Keratinocyte (primary cell): ENCODE measurements at regions not wholly inside any gene's neighbourhood (a gene's known extent, or its start where the extent isn't known, plus 50 kb on each side); places are given as distances from the start of the nearest gene placed in this dataset.

Experiments
- EZH2 ChIP-seq: IDR thresholded peaks from one replicate; pipeline ENCODE4 v1.6.1; 2012; ENCODE audit warnings: inconsistent platforms, mild to moderate bottlenecking, low read length, moderate library complexity
- TF ChIP-seq, protein P1 (sequence below), 3 experiments: IDR thresholded peaks in 1 of 3; conservative IDR thresholded peaks in 1 of 3; optimal IDR thresholded peaks in 1 of 3; 2 replicates in 2 of 3; 3 replicates in 1 of 3; pipeline versions ENCODE3 to v1.5.1; 2011; ENCODE audit warnings: low read length in 3 of 3, mild to moderate bottlenecking in 3 of 3, moderate library complexity in 2 of 3, control low read depth in 1 of 3, inconsistent platforms in 1 of 3; ENCODE audit not compliant: insufficient read depth in 2 of 3; ENCODE audit errors: extremely low read depth in 1 of 3

DNA sequence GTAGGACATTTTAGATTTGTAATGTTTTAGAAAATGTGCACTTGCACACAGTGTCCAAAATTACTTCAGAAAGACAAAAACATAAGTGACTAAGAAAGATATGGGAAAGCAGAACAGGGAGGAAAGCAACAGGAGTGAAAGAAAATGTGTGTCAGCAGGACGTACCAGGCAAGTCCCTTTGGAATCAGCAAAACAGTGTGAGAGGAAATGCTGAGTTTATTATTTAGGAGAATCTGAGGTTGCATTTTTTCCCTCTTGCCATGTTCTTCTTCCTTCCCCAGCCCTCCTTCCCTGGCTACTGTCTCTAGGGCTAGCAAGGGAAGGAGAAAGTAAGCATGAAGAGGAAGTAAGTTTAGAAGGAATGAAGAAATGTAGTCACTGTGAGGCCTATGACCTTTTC is 67.7 kb upstream of the CD163 start:
- TF ChIP-seq, protein P1, sequence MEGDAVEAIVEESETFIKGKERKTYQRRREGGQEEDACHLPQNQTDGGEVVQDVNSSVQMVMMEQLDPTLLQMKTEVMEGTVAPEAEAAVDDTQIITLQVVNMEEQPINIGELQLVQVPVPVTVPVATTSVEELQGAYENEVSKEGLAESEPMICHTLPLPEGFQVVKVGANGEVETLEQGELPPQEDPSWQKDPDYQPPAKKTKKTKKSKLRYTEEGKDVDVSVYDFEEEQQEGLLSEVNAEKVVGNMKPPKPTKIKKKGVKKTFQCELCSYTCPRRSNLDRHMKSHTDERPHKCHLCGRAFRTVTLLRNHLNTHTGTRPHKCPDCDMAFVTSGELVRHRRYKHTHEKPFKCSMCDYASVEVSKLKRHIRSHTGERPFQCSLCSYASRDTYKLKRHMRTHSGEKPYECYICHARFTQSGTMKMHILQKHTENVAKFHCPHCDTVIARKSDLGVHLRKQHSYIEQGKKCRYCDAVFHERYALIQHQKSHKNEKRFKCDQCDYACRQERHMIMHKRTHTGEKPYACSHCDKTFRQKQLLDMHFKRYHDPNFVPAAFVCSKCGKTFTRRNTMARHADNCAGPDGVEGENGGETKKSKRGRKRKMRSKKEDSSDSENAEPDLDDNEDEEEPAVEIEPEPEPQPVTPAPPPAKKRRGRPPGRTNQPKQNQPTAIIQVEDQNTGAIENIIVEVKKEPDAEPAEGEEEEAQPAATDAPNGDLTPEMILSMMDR (optimal IDR thresholded peaks at IDR 0.05 in 1 of 3, IDR thresholded peaks at IDR 0.05 in 1 of 3, conservative IDR thresholded peaks at IDR 0.05 in 1 of 3; ENCODE audit: extremely low read depth in 1 of 3, insufficient read depth in 2 of 3, low read length in 3 of 3), result no peak
- no peak for TF ChIP-seq EZH2
